GM12878 (cell line): ENCODE measurements at regions not wholly inside any gene's neighbourhood (a gene's known extent, or its start where the extent isn't known, plus 50 kb on each side); places are given as distances from the start of the nearest gene placed in this dataset.

ENCODE experiments used
- ATAC-seq: fragments of 200-7000 bp; cut with Tn5 transposase; 3 replicates; pipeline ENCODE4 v1.9.1; 2020; ENCODE audit warnings: mild to moderate bottlenecking, moderate library complexity
- BruUV-seq: library from RNA; stranded (reverse); fragments of 400-500 nt; replicated peaks from 2 replicates; lab custom pipeline; 2021; lab: Mats Ljungman, UMichigan
- CTCF ChIA-PET: fragments of 300-600 bp; sonication (Branson Sonifier 250); formaldehyde crosslinking; extraction: SDS; loops from one replicate; lab custom pipeline; 2021; ENCODE audit warnings: inconsistent platforms; lab: Yijun Ruan, JAX
- POLR2A ChIA-PET: fragments of 350-600 bp; formaldehyde crosslinking; extraction: SDS; loops from one replicate; lab custom pipeline; 2021; ENCODE audit warnings: inconsistent platforms; lab: Charles Lee
- RAD21 ChIA-PET: fragments of 300-600 bp; sonication (Branson Sonifier 250); formaldehyde crosslinking; loops from one replicate; lab custom pipeline; 2023; ENCODE audit warnings: antibody characterized with exemption; ENCODE audit not compliant: unreplicated experiment; lab: Charles Lee
- SMC1A ChIA-PET: fragments of 300-600 bp; sonication (Branson Sonifier 250); formaldehyde crosslinking; loops from one replicate; lab custom pipeline; 2023; ENCODE audit not compliant: unreplicated experiment, uncharacterized antibody; lab: Charles Lee
- DNase-seq: peaks from one replicate; pipeline ENCODE4 v3.0.0-alpha.2; 2011; ENCODE audit warnings: low read depth, low spot score
- FAIRE-seq: peaks from 3 replicates; lab custom pipeline; 2011; peaks lifted over from hg19 to GRCh38; lab: Jason Lieb, UNC
- H2AFZ ChIP-seq: 2 replicates; pipeline ENCODE4 v1.6.0; 2011; ENCODE audit warnings: low read depth, low read length, control low read depth; ENCODE audit not compliant: control insufficient read depth
- H3K27ac ChIP-seq: 2 replicates; pipeline ENCODE4 v1.5.1; 2011; ENCODE audit warnings: control low read depth; ENCODE audit not compliant: control insufficient read depth, insufficient read depth
- H3K27me3 ChIP-seq, 2 experiments: replicated peaks in 1 of 2; 2 replicates each; pipeline versions ENCODE4 v1.6.0 to v1.6.1; 2011; ENCODE audit warnings: low read length in 1 of 2; ENCODE audit not compliant: control insufficient read depth in 2 of 2, insufficient read depth in 2 of 2
- H3K36me3 ChIP-seq, 2 experiments: 2 replicates each; pipeline ENCODE4 v1.5.1; 2011; ENCODE audit warnings: low read length in 1 of 2; ENCODE audit not compliant: control insufficient read depth in 2 of 2, insufficient read depth in 2 of 2
- H3K4me1 ChIP-seq: 2 replicates; pipeline ENCODE4 v1.6.1; 2011; ENCODE audit warnings: mild to moderate bottlenecking, low read length, moderate library complexity, mixed read lengths; ENCODE audit not compliant: control insufficient read depth, insufficient read depth
- H3K4me2 ChIP-seq: 2 replicates; pipeline ENCODE4 v1.6.0; 2011; ENCODE audit warnings: control low read depth; ENCODE audit not compliant: control insufficient read depth, insufficient read depth
- H3K4me3 ChIP-seq: fragments of 200-600 bp; sonication (generic); 2 replicates; pipeline ENCODE4 v1.5.1; 2016
- H3K79me2 ChIP-seq: 2 replicates; pipeline ENCODE4 v1.6.0; 2011; ENCODE audit warnings: low read length; ENCODE audit not compliant: control insufficient read depth, insufficient read depth
- H3K9ac ChIP-seq: 2 replicates; pipeline ENCODE4 v1.8.0; 2011; ENCODE audit warnings: low read length, control low read depth, mixed read lengths; ENCODE audit not compliant: control insufficient read depth, insufficient read depth
- H3K9me3 ChIP-seq: replicated peaks from 3 replicates; pipeline ENCODE4 v1.5.1; 2011; ENCODE audit warnings: mild to moderate bottlenecking, low read length; ENCODE audit not compliant: control insufficient read depth, insufficient read depth
- H4K20me1 ChIP-seq: 2 replicates; pipeline ENCODE4 v1.6.0; 2011; ENCODE audit not compliant: control insufficient read depth, insufficient read depth
- CHD4 ChIP-seq: fragments of 200-600 bp; sonication (generic); IDR thresholded peaks from 2 replicates; pipeline ENCODE4 v1.6.1; 2016; ENCODE audit warnings: mild to moderate bottlenecking
- LARP7 ChIP-seq: fragments of 450-650 bp; IDR thresholded peaks from 2 replicates; pipeline ENCODE4 v1.6.1; 2017; ENCODE audit warnings: mild to moderate bottlenecking
- SMAD1 ChIP-seq: fragments of 450-650 bp; IDR thresholded peaks from 2 replicates; pipeline ENCODE4 v1.6.1; 2018; ENCODE audit warnings: mild to moderate bottlenecking, low read depth; ENCODE audit not compliant: partially characterized antibody
- TCF7 ChIP-seq: IDR thresholded peaks from 2 replicates; pipeline ENCODE4 v1.6.1; 2014; ENCODE audit warnings: antibody characterized with exemption, borderline replicate concordance
- WGBS: methylation state at CpG from one replicate; pipeline ENCODE4 v1.1.6; 2016; ENCODE audit warnings: low lambda C conversion rate; ENCODE audit not compliant: insufficient replicate concordance, insufficient coverage; ENCODE audit errors: missing lambda C conversion rate; 5-methylcytosine and 5-hydroxymethylcytosine counted together
- in situ Hi-C: fragments of 300-500 bp; cut with MboI; formaldehyde crosslinking; loops from 9 replicates; pipeline ENCODE4 v1.14.3; 2018; ENCODE audit warnings: mixed read lengths
- intact Hi-C: fragments of 100-400 bp; cut with micrococcal nuclease; formaldehyde crosslinking; loops from one replicate; pipeline ENCODE4 v1.14.2; 2022; ENCODE audit not compliant: unreplicated experiment
- TF ChIP-seq, protein P1 (sequence below): fragments of 450-650 bp; IDR thresholded peaks from 2 replicates; pipeline ENCODE4 v1.6.1; 2017; ENCODE audit warnings: mild to moderate bottlenecking, moderate library complexity
- TF ChIP-seq, protein P2 (sequence below): fragments of 450-650 bp; IDR thresholded peaks from 2 replicates; pipeline ENCODE4 v1.6.1; 2016; ENCODE audit warnings: mild to moderate bottlenecking
- TF ChIP-seq, protein P3 (sequence below): fragments of 450-650 bp; IDR thresholded peaks from 2 replicates; pipeline ENCODE4 v1.6.1; 2017; ENCODE audit warnings: borderline replicate concordance

DNA sequence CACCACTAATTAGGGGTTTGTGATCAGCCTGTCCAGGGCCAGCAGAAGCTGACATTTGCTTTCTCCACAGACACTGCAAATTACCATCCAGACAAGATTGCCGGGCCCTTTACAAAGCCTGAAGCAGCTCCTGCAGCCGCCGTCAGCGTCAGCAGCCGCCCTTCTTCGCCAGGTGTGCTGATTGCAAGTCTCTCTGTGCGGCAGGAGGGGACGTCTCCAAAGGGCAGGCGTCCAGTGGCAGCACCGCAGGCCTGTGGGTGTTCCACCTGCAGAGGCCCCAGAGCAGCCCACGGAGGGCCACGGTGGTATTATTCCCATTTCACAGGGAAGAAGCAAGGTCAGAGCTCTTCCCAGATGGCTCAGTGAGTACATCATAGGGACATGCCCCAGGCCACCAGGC lies 108.0 kb upstream of the PPP1R26 start:
- FAIRE-seq, result no peak

DNA sequence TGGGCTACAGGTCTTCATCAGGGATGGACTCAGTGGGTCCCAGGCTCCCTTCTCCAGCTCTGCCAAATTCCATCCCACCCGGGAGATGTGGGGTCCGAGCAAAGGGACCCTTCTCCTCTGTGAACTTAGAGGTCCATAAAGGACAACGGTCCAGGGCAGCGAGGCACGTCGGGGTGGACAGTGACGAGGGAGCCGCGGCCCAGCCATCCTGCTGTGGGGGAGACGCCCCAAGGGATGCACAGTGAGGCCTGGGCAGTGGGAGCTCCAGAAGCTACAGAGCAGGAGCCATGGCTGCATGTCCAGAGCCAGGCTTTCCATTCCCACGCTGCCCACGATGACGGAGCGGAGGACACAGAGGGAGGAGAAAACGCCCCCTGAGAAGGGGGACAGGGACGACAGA lies 107.5 kb upstream of the PPP1R26 start:
- no peaks in the 10 kb centered on the region for H3K27me3 ChIP-seq
- in situ Hi-C loops, result no loop called here
- no peaks in the 10 kb centered on the region for H3K36me3 ChIP-seq
- no peak overlapping the region for H3K9ac ChIP-seq
- POLR2A ChIA-PET, result no interaction called here
- FAIRE-seq (no peak), ATAC-seq (no peak), DNase-seq (no peak)
- no peak overlapping the region for H3K4me3 ChIP-seq
- RAD21 ChIA-PET, result no interaction called here
- SMC1A ChIA-PET, result no interaction called here
- H3K79me2 ChIP-seq, result no peaks in the 10 kb centered on the region
- H3K27ac ChIP-seq, result no peak overlapping the region
- intact Hi-C loops, result no loop called here
- no peak overlapping the region for H2AFZ ChIP-seq
- no peaks in the 10 kb centered on the region for H3K9me3 ChIP-seq
- BruUV-seq, result no TSS peak
- H3K4me2 ChIP-seq, result no peak overlapping the region
- H3K4me1 ChIP-seq, result no peaks in the 10 kb centered on the region
- WGBS, result 27% methylated on average over 11 of the region's 16 CpGs
- no peaks in the 10 kb centered on the region for H4K20me1 ChIP-seq
- CTCF ChIA-PET, result no interaction called here
- TF ChIP-seq SMAD1 (no peak), CHD4 (no peak), TCF7 (no peak)
- TF ChIP-seq, protein P1, sequence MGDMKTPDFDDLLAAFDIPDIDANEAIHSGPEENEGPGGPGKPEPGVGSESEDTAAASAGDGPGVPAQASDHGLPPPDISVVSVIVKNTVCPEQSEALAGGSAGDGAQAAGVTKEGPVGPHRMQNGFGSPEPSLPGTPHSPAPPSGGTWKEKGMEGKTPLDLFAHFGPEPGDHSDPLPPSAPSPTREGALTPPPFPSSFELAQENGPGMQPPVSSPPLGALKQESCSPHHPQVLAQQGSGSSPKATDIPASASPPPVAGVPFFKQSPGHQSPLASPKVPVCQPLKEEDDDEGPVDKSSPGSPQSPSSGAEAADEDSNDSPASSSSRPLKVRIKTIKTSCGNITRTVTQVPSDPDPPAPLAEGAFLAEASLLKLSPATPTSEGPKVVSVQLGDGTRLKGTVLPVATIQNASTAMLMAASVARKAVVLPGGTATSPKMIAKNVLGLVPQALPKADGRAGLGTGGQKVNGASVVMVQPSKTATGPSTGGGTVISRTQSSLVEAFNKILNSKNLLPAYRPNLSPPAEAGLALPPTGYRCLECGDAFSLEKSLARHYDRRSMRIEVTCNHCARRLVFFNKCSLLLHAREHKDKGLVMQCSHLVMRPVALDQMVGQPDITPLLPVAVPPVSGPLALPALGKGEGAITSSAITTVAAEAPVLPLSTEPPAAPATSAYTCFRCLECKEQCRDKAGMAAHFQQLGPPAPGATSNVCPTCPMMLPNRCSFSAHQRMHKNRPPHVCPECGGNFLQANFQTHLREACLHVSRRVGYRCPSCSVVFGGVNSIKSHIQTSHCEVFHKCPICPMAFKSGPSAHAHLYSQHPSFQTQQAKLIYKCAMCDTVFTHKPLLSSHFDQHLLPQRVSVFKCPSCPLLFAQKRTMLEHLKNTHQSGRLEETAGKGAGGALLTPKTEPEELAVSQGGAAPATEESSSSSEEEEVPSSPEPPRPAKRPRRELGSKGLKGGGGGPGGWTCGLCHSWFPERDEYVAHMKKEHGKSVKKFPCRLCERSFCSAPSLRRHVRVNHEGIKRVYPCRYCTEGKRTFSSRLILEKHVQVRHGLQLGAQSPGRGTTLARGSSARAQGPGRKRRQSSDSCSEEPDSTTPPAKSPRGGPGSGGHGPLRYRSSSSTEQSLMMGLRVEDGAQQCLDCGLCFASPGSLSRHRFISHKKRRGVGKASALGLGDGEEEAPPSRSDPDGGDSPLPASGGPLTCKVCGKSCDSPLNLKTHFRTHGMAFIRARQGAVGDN, result no peak

More for the DNA sequence above, 108.0 kb upstream of the PPP1R26 start:
- CTCF ChIA-PET, result no interaction called here
- RAD21 ChIA-PET, result no interaction called here
- Histone ChIP-seq H3K4me1 (no peaks in the 10 kb centered on the region), H3K4me3 (no peak overlapping the region), H3K79me2 (no peaks in the 10 kb centered on the region), H2AFZ (no peak overlapping the region), H4K20me1 (no peaks in the 10 kb centered on the region), H3K9me3 (no peaks in the 10 kb centered on the region), H3K4me2 (no peak overlapping the region), H3K36me3 (no peaks in the 10 kb centered on the region), H3K27ac (no peak overlapping the region), H3K27me3 (no peaks in the 10 kb centered on the region), H3K9ac (no peak overlapping the region)
- DNase-seq, result no peak
- POLR2A ChIA-PET, result no interaction called here
- TF ChIP-seq LARP7, result no peak
- TF ChIP-seq, protein P2, sequence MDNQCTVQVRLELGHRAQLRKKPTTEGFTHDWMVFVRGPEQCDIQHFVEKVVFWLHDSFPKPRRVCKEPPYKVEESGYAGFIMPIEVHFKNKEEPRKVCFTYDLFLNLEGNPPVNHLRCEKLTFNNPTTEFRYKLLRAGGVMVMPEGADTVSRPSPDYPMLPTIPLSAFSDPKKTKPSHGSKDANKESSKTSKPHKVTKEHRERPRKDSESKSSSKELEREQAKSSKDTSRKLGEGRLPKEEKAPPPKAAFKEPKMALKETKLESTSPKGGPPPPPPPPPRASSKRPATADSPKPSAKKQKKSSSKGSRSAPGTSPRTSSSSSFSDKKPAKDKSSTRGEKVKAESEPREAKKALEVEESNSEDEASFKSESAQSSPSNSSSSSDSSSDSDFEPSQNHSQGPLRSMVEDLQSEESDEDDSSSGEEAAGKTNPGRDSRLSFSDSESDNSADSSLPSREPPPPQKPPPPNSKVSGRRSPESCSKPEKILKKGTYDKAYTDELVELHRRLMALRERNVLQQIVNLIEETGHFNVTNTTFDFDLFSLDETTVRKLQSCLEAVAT, result no peak
- TF ChIP-seq, protein P3, sequence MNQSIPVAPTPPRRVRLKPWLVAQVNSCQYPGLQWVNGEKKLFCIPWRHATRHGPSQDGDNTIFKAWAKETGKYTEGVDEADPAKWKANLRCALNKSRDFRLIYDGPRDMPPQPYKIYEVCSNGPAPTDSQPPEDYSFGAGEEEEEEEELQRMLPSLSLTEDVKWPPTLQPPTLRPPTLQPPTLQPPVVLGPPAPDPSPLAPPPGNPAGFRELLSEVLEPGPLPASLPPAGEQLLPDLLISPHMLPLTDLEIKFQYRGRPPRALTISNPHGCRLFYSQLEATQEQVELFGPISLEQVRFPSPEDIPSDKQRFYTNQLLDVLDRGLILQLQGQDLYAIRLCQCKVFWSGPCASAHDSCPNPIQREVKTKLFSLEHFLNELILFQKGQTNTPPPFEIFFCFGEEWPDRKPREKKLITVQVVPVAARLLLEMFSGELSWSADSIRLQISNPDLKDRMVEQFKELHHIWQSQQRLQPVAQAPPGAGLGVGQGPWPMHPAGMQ, result no peak
- in situ Hi-C loops, result no loop called here
- SMC1A ChIA-PET, result no interaction called here
- intact Hi-C loops, result no loop called here
- BruUV-seq, result no TSS peak
- 41% methylated on average over 12 of the region's 12 CpGs for WGBS
- ATAC-seq, result no peak
